ENCODE measurements at regions not wholly inside any gene's neighbourhood (a gene's known extent, or its start where the extent isn't known, plus 50 kb on each side); places are given as distances from the start of the nearest gene placed in this dataset.

GRCh38 chr7:80563561-80564327 is 51.9 kb upstream of the GNAT3 start:
- DNase-seq (ENCODE audit: low read depth) = peak; percentile 7

GRCh38 chr7:80565554-80565953 is 53.7 kb upstream of the GNAT3 start:
- no peak for DNase-seq (ENCODE audit: low read depth)

GRCh38 chr7:80581486-80582260 is 56.8 kb upstream of the CD36 start:
- no peak for DNase-seq (ENCODE audit: low read depth)

- DNase-seq (ENCODE audit: low read depth) = peak; percentile 33
Observed at GRCh38 chr7:80583901-80584300, 54.5 kb upstream of the CD36 start.

- peak; percentile 53 for DNase-seq (ENCODE audit: low read depth)
Observed at GRCh38 chr7:80584778-80585177, 53.7 kb upstream of the CD36 start.

GRCh38 chr7:80587538-80587937 is 50.9 kb upstream of the CD36 start:
- DNase-seq (ENCODE audit: low read depth) = no peak

- DNase-seq (ENCODE audit: low read depth) = peak; percentile 24
Observed at GRCh38 chr7:80588591-80588990, 49.9 kb upstream of the CD36 start.

All from fibroblast of gingiva (primary cell).